ENCODE measurements at regions not wholly inside any gene's neighbourhood (a gene's known extent, or its start where the extent isn't known, plus 50 kb on each side); places are given as distances from the start of the nearest gene placed in this dataset.
"Not testable (repeated sequence)": the region's sequence is repeated elsewhere in the genome, so short reads cannot be mapped to it uniquely, and the experiment has no call there.

DNA sequence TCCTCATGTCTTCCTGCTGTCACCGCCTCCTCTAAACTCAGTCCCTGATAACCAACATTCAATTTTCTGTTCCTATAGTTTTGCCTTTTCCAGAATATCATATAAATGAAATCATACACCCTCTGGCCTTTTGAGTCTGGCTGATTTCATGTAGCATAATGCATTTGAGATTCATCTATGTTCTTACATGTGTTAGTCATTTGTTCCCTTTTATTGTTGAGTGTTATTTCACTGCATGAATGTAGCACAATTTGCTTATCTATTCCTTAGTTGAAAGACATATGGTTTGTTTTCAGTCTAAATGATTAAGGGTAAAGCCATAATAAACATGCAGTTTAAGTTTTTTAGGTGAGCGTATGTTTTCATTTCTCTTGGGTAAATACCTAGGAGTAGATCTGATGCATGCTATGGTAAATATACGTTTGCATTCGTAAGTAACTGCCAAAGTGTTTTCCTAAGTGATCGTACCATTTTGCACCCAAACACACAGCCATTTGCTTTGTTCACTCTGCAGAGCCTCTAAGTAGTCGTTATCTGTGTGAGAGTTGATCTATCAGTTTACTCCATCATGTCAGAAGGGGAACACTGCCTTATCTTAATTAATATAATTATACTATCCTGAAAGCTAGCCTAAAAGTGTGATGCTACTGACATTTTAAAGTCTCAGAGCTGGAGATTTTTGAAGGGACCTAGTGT, 460.8 kb downstream of the DMAC1 start:
- no peak for DNase-seq

DNA sequence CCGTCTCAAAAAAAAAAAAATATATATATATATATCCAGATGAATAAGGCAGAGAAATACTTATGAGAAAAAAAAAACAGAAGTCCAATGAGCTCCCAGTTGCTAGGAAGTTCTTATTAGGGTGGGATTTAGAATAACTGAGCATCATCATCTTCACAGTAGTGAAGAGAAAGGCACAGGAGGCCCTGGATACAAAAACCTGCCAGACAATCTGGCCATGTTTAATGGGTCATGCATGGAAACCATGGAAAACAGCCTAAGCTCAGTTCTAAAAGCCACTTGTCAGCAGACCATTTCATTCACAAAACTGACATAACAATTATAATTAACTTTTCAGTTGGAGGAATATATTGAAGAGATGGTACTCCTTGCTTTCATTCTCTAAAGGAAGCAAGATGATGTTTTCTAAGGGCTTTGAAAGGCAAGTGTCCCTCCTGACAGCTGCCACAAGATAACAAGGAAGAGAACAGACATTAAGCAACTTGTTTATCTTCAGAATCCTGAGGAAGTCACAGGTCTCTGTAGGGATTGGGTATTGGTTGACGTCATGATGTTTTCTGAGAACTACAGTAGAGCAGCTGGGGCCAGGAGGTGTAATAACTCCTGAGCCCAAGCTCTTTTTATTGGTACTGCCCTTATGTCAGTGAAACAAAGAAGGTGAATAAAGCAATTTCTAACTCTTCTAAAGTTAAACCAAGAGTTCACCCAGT, 463.1 kb downstream of the DMAC1 start:
- no peak for DNase-seq

DNA sequence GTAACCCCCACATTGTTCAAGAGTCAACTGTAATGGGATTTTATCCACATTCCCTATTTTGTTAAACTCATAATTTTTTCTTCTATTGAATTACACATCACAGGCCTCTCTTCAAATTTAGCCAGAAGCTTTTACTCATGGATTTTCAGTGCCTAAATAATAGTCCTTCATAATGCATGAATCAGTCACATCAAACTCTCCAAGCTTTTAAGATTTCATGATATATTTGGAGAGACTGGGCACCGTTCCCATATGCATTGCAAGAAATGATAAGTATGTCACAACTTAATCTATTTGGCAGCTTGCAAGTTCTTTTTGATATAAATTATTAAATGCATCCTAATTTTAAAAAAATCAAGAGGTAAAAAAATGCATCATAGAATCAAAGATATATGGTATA, 465.9 kb downstream of the DMAC1 start:
- DNase-seq, result no peak

- DNase-seq, result no peak
These were observed 466.8 kb downstream of the DMAC1 start for GRCh38 chr9:7332780-7333179.

GRCh38 chr9:7328453-7328852, 471.1 kb downstream of the DMAC1 start:
- DNase-seq, result no peak

DNA sequence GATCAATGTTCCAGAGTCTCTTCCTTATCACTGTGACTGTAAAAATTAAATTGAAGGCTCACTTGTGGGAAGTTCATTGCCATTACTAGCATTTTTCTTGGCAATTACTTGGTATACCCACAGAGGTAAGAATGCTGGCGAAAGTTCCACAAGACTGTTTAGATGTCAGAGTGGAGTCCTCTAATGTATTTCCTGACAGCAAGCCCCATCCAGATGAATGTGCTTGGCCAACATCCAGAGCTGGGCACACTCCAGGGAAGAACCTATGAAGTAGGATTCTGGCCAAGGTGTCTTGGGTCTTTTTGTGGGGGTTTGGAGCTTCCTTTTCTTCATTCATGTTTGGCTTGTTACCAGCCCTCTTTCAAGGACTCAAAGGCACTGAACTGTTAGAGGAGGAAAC, 473.6 kb downstream of the DMAC1 start:
- DNase-seq, result no peak

GRCh38 chr9:7324152-7324598, 475.4 kb downstream of the DMAC1 start:
- DNase-seq, result no peak

DNA sequence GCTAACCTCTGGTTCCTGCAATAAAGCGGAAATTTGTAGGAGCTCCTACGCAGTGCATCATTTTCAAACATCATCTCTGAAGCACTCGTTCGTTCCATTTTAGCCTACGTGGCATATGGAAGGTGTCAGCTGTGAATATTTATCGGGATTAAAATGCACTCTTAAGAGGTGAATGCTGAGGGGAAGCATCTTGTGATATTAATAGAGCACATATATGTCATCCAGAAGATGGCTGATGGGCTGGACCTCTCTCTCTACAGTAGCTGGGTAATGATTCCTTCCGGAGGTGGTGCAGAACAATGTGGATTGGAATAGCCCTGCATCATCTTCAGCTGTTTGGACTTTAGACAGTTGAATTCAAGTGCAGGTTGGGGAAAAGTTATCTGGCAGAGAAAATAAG, 478.7 kb downstream of the DMAC1 start:
- no peak for DNase-seq

DNA sequence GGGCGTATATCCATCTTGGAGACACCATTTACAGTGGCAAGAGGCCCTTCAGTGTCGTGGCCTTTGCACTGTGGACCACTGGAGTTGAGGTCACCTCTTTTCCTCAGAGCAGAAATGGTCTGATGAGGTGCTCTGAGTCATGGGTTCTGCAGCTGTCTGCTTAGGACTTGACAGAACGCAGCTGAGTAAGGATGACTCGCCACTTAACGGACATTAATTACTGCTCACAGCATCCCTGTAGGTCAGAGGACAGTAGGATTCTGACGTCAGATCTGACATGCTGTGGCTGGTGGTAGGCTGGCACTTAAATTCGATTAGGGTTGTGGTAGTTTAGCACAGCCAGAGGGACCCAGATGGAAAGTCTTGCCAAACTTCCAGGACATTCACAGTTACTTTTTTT, 479.4 kb downstream of the DMAC1 start:
- DNase-seq, result no peak

DNA sequence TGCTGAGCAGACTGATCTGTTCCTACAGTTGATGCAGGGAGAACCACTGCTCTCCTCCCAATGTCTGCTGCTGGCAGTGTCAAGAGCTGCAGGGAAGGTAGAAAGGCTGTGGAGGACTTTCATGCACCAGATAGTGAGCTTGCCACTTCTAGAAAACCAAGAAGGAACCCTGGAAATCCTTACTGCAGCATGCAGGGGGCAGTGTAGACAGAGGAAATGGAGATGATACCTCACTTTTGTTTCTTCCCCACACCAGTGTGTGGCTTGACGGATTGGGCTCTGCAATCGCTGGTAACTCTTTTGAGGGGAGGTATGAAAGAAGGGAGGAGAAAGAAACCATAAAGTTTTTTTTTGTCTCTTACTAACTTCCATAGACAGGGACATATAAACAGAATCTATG, 480.7 kb downstream of the DMAC1 start:
- no peak for DNase-seq

- DNase-seq, result no peak
These were observed 482.6 kb downstream of the DMAC1 start for GRCh38 chr9:7316967-7317366.

GRCh38 chr9:7316166-7316795, 483.3 kb downstream of the DMAC1 start:
- DNase-seq, result no peak

- no peak for DNase-seq
These were observed 483.8 kb downstream of the DMAC1 start for GRCh38 chr9:7315746-7316145.

DNA sequence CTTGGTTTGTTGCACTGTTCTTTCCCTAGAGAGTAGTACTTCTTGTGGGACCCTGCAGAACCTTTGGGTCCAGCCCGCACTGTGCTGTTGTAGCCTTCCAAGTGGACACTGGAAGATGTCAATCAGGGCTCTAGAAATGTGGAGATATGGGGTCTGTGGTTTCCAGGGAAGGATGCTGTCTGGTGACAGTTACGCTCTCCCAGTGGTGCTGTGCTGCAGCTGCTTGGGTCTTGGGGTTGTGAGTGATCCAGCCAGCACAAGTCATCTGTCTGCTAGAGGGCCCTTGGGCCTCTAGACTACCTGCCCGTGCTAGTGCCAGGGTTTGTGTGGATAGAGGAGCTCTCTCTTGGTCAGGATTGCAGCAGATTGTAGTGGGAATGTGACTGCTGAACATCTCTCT, 484.5 kb downstream of the DMAC1 start:
- DNase-seq, result no peak

- no peak for DNase-seq
These were observed 486.2 kb downstream of the DMAC1 start for GRCh38 chr9:7313389-7313788.

DNA sequence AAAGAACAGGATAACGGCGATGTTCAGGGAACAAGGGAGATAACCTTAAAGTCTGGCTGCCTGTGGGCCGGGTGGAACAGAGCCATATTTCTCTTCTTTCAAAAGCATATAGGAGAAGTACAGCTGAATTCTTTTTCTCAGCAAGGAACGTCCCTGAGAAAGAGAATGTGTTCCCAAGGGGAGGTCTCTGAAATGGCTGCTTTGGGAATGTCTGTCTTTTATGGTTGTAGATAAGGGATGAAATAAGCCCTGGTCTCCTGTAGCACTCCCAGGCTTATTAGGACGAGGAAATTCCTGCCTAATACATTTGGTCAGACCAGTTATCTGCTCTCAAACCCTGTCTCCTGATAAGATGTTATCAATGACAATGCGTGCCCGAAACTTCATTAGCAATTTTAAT, 490.5 kb downstream of the DMAC1 start:
- DNase-seq, result not testable (repeated sequence)

DNA sequence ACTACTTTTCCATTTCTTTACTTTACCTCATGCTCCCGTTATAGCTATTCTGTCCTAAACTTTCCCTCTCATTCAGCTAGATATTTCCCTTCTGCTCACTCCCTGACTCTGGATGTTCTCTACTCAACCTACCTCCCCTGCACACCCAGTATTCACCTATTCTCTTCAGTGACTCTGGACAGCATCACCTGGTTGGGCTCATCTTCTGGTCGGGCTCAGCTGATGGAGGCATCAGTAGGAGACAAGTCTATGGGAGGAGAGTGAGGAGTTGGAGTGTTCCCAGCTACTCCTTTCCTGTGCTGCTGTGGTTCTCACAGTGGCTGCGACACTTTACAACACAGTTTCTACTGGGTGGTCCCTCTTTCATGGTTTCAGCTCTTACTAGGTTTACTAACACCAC, 493.9 kb downstream of the DMAC1 start:
- DNase-seq, result no peak

DNA sequence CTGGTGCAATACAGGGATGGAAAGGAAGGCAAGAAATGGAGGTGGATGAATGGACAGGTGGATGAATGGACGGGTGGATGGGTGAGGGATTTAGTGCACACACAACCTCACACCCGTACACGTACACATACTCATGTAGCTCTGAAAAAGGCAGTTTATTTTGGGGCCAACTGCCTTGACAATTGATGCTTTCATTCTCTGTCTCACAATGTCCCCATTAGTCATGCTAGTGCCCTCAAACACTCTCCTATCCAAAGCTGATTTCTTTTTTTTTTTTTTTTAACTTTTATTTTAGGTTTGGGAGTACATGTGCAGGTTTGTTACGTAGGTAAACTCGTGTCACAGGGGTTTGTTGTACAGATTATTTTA, 495.0 kb downstream of the DMAC1 start:
- no peak for DNase-seq

DNA sequence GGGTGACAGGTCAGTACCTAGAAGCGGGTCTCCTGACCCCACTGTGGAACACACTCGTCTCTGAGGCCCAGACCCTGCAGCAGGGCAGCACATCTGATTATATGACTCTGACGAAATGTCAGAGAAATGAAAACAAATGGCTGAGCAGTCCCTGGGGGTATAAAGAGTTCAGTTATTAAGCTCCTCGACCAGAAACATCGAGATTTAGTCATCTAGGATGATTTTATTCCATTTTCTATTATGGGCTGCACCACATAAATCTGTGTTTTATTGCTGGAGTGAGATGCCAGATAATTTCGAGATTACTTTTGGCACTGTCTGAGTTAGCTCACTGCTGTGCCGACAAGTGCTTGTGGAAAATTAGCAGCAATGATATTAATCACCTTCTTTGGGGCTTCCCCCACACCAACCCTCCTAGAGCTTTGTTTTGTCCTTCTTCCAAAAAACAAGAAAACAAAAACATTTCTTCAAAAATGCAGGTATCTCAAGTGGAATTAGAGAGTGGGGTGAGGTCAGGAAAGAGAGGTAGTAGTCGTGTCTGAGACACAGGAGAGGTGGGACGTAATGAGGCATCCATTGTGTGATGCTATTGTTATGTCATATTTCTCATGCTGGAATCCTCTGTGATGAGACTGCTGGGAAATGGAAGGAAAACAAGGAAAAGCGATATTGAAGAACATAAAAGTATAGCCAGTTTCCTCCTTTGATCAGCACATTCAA, 495.5 kb downstream of the DMAC1 start:
- no peak for DNase-seq

DNA sequence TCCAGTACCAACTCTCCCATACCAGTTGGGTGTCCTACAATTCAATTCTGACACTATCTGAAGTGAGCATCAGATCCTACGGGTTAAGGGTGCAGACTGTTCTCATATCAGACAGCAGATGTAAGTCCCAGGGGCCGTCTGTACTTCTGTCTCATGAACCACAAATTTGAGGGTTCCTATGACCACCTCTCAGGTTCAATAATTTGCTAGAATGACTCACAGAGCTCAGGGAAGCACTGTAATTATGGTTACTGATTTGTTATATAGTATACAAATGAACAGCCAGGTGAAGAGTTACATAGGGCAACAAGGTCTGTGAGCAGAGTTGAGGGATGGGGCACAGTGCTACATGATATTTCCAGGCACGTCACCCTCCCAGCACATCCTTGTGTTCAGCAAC, 499.1 kb downstream of the DMAC1 start:
- no peak for DNase-seq

GRCh38 chr9:7298123-7298522, 501.5 kb downstream of the DMAC1 start:
- DNase-seq, result no peak

GRCh38 chr9:7297521-7297920, 502.1 kb downstream of the DMAC1 start:
- DNase-seq, result no peak

GRCh38 chr9:7293091-7293490, 506.5 kb downstream of the DMAC1 start:
- DNase-seq, result no peak

GRCh38 chr9:7289773-7290172, 509.8 kb downstream of the DMAC1 start:
- no peak for DNase-seq
